ENCODE measurements at regions not wholly inside any gene's neighbourhood (a gene's known extent, or its start where the extent isn't known, plus 50 kb on each side); places are given as distances from the start of the nearest gene placed in this dataset.

DNA sequence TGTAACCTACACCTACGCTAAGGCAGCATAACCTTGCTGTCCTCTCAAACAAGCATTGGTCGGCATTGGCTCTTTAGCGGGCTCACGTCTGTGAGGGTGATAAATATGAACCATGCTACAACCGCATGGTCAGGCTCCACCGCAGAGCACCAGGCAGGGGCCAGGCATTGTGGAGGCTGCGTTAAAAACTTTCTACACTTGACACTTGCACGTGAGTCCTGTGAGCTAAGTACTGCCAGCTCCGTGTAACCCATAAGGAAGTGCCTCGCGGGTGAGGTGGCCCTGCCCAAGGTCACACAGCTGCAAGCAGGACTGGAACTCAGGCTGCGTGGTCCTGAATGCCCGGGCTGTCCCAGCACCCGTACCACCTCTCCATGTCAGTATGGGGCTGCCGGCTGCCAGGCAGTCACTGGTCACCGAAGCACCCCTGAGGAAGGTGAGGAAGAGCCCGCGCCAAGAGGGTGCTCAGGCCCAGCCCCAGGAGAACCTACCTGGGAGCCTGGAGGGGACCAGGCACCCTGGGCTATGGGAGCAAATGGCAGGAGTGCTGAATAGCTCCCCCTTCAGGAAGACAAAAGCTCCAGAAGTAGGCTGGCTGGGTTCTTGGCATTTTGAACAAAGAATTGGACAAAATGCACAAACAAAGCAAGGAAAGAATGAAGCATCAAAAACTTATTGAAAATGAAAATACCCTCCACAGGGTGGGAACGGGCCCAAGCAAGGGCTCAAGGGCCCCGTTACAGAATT is 271.1 kb upstream of the RAB6C start:
- TF ChIP-seq EZH2 (IDR thresholded peaks at IDR 0.05; ENCODE audit: low read length, missing control alignments): no peak
- TF ChIP-seq, protein P1, sequence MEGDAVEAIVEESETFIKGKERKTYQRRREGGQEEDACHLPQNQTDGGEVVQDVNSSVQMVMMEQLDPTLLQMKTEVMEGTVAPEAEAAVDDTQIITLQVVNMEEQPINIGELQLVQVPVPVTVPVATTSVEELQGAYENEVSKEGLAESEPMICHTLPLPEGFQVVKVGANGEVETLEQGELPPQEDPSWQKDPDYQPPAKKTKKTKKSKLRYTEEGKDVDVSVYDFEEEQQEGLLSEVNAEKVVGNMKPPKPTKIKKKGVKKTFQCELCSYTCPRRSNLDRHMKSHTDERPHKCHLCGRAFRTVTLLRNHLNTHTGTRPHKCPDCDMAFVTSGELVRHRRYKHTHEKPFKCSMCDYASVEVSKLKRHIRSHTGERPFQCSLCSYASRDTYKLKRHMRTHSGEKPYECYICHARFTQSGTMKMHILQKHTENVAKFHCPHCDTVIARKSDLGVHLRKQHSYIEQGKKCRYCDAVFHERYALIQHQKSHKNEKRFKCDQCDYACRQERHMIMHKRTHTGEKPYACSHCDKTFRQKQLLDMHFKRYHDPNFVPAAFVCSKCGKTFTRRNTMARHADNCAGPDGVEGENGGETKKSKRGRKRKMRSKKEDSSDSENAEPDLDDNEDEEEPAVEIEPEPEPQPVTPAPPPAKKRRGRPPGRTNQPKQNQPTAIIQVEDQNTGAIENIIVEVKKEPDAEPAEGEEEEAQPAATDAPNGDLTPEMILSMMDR (conservative IDR thresholded peaks at IDR 0.05 in 1 of 2, IDR thresholded peaks at IDR 0.05 in 1 of 2; ENCODE audit: low read depth in 1 of 2, low read length in 2 of 2): no peak
